HK-2 (cell line): ENCODE measurements at regions not wholly inside any gene's neighbourhood (a gene's known extent, or its start where the extent isn't known, plus 50 kb on each side); places are given as distances from the start of the nearest gene placed in this dataset.
A peak's percentile ranks its signal among the peaks of the same experiment; 100 is the strongest.

Experiments
- DNase-seq: peaks from one replicate; pipeline ENCODE4 v3.0.0-alpha.2; 2018; ENCODE audit not compliant: unreplicated experiment

DNA sequence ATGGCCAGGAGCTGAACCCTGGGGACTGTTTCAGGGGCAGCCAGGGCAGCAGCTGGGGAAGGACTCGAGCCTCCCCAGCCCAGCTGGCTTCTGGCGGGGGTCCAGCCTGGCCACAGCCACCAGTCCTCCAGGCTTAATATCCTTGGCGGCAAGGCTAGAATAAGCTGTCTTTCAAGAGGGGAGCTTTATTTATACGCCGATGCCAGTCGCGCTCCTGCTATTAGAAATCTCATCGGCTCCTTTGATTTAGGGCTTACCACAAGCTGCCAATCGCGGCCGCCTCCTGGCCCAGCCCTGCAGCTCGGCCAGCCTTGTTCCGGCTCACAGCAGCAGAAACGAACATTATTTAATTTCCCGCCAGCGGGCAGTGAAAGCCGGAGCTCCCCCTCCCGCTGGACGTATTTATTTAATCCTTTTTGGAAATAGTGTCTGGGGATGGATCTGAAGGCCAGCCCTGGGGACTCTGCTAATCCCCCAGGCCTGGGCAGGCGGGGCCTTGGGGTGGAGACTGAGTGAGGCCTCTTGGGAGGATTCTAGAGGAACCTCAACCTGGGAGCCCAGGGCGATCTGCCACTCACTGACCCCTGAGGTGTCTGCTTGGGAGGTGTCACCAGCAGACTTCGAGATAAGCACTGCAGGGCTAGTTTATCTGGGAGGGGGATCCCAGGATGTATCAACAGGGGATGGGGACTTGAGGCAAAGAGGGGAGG, 363.1 kb downstream of the MN1 start:
- no peak for DNase-seq

GRCh38 chr22:27439131-27439530, 362.4 kb downstream of the MN1 start:
- DNase-seq = no peak

DNA sequence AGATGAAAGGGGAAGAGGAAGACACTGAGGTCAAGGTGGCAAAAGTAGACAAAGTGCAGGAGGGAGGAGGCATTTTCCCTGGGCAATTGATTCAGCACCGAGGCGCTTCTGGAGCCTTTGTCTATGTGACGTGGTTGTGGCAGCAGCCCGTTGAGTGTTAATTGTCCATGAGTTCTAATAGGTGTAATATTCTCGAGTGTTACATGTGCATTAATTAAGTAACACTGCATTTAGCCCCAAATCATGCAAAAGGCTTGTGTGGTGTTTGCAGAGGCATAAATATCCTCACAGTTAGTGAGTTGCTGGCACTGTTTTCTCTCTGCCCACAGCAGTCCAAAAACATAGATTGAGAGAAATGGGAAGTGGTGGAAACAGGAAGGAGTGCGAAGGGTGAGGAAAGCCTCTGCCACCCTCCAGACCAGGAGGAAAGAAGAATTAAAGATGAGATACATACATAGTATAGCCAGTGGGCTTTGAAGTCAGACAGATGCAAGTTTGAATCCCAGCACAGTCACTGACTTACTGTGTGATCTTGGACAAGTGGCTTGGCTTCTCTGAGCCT, 361.2 kb downstream of the MN1 start:
- DNase-seq = no peak

GRCh38 chr22:27441706-27442475, 359.7 kb downstream of the MN1 start:
- DNase-seq = no peak

DNA sequence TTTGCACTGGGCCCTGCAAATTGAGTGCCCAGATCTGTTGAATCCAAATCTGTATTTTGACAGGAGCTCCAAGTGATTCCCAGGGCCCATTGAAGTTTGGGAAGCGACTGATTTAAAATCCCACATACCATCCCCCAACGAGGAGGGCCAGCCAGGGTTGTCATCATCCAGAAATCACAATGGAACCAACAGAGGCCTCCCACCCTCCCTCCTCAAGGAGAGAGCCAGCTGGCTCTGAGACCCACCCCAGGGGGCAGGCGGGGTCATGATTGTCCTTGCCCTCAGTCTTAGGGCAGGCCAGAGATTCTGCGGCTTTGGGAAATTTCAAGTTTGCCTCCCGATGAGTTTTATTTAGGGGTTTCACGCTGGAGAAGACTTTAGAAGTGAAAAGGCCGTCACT, 358.2 kb downstream of the MN1 start:
- no peak for DNase-seq

DNA sequence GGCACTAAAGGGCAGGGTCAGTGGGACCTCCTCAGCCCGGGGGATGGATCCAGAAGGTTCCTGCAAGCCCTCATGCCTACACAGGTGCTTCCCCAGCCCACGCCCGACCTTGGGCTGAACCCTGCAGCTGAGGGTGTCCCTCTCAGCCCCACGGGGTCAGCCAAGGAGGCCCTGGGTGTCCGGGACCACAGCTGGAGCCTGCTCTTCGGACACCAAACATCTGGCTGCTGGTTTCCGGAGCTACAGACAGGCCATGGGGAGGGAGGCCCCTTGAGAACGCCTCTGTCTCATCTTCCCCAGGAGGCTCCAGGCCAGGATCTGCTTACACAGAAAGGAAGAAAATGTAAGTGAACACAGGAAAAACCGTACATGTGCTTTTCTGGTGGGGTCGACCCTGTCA, 355.7 kb downstream of the MN1 start:
- no peak for DNase-seq

- no peak for DNase-seq
These were observed 354.3 kb downstream of the MN1 start for GRCh38 chr22:27447289-27447688.

DNA sequence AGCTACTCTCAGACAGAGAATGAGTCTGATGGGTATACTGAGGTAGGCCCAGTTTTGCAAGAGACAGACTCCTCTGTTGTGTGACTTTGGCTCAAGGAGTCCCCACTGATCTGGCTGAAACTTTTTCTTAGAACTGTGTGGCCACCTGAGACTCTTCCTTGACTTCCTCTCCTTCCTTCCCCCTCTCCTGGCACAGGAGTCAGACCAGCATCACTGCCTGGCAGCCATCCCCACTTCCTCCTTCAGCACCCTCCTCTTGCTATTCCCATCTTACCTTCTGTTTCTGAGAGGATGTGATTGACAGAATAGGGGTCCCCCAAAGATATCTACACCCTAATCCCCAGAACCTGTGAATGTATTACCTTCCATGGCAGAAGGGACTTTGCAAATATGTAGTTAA, 351.1 kb downstream of the MN1 start:
- DNase-seq = no peak

GRCh38 chr22:27452245-27452644, 349.3 kb downstream of the MN1 start:
- DNase-seq = no peak

- no peak for DNase-seq
These were observed 348.6 kb downstream of the MN1 start for GRCh38 chr22:27452922-27453321.

GRCh38 chr22:27453725-27454124, 347.8 kb downstream of the MN1 start:
- no peak for DNase-seq

DNA sequence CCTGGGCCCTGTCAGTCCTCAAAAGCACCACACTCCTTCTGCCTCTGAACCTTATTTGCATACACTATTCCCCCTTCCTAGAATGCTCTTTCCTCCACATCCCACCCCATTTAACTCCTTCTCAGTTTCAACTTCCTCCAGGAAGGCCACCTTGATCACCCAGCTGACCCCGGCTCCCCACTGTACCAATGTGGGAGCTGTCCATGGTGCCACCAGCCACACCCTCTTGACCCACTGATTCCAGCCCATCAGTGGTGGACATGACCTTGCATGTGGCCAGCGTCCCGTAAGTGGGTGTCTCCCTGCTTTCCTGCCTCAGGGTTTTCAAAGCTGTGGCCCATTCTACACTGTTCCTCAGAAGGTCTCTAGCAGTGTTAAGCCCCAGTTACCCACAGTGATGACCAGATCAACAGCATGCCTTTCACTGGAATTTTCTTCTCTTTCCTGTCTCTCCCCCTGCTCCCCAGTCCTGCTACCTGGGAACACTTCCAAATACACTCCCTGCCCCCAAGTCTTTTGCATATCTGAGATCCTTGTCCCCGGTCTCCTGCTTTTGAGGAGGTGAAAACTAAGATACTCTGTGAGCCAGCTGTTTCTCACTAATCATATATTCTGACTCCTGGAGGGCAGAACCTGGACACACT, 346.6 kb downstream of the MN1 start:
- DNase-seq = no peak

DNA sequence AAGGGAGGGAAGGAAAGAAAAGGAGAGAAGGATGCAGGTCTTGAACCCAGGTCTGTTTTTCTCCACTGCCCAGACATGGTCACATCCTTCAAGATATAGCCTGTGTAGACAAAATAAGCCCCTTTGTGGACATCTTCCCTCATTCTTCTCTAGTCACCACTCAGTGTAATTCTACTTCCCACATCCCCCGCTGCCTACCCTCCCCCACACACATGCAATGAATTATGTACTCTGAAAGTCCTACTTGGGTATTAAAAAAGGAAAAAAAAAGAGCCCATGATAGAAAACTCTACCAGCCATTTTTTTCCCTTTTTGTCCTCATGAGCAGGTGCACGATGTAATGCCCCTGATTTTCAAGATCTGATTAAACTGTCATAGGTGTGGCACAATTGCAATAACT, 346.0 kb downstream of the MN1 start:
- DNase-seq = no peak

GRCh38 chr22:27456696-27457503, 344.7 kb downstream of the MN1 start:
- DNase-seq = peak; percentile 55

- no peak for DNase-seq
These were observed 341.6 kb downstream of the MN1 start for GRCh38 chr22:27459999-27460398.

DNA sequence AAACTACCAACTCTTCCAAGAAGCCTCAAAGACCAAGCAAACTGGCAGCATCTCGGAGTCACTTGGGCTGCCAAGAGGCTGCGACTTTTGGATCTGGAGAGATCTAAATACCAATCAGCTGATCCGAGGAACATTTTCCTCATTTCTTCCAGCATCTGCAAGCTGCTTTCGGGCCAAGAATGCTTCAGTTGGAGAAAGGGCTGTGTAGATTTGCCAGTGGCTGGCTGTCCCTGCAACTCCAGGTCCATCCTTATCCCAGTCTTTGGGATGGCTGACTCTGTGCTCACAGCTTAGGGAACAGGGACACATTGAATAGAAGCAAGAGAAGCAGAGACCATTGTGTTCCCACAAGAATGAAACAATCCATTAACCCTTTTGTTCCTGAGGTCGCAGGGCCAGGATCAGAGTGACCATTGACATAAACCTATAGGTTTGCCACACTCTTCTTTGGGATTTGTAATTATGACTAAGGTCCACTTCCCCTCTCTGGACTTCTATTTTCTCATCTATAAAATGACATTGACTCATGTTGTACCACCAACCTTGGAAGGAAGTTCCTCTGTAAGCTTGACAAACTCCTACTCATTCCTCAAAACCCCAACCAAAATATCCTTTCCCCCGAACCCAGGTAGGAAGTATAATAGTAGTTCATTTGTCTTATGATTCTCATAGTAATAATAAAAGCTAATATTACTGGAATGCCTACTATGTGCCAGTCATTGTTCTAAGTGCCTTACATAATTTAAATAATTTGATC, 340.8 kb downstream of the MN1 start:
- DNase-seq = no peak

GRCh38 chr22:27461470-27461869, 340.1 kb downstream of the MN1 start:
- peak; percentile 63 for DNase-seq

- no peak for DNase-seq
These were observed 339.4 kb downstream of the MN1 start for GRCh38 chr22:27462190-27462589.

DNA sequence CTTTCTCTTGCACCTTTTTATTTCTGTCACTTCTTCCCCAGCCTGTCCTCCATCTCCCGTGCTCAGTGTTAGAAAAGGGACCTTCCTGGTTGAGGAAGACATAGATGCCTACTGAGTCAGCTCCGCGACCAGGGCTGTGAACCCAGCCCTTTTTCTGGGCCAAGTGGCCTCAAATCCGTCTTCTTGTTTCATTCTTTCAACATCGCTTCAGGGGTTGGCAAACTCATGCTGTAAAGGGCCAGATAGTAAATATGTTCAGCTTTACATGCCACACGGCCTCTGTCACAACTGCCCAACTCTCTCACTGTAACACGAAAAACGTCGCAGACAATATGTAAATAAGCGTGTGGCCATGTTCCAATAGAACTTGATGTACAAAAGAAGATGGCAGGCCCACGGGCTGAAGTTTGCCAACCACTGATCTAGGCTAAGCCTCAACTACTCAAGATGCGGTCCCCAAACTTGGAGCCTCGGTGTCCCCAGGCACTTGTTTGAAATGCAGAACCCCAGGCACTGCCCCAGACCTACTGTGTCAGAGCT, 338.4 kb downstream of the MN1 start:
- DNase-seq = no peak

GRCh38 chr22:27466229-27466628, 335.3 kb downstream of the MN1 start:
- DNase-seq = no peak
